ENCODE measurements at regions not wholly inside any gene's neighbourhood (a gene's known extent, or its start where the extent isn't known, plus 50 kb on each side); places are given as distances from the start of the nearest gene placed in this dataset.

DNA sequence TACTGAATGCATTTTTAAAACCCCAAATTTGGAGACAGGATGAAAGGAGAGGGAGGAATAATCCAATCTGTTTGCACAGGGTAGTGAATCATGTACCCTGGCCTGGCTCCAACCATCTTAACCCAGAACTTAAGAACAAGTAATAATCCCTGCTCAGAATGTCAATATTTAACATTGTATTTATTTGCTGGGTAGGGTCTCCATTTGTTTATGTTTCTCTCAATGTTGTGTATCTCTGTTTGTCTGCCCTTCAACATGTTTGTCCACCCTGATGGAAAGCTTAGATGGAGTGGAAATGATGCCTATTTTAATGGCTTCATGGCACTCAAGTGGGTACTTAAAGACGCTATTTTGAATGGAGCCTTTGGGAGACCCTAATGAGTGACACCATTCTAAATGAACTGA, 54.4 kb upstream of the CDC42BPA start:
- no peak for DNase-seq (ENCODE audit: low spot score)

DNA sequence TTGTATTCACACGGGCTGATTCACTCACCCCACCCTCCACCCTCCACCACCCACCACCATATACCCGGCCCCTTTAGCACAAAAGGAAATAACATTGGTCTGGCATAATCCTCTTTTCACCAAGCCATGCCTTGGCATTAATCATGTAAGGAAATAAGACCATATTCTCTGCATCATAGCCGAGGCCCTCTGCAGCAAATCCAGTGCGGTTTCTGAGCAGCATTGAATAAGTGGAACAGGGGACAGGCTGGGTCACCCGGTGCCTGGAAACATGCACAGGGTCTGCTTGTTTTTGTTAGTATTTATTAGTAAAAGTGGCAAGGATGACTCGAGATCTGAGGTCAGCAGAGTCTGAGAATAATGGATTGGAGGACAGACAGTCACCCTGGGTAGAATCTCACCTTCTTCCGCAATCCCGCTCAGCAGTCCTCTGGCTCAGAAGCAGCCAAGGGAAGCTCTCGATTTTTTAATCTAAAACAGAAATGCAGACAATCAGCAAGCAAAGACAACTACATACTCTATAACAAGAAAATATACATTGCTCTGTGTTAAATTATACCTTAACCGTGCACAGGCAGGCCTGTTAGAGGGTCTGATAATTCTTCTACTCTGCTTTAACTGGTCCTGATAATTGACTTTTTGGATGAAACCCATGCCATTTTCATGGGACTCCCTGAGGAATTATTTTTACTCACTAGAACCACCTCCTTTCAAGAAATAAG, 52.4 kb upstream of the CDC42BPA start:
- no peak for DNase-seq (ENCODE audit: low spot score)

DNA sequence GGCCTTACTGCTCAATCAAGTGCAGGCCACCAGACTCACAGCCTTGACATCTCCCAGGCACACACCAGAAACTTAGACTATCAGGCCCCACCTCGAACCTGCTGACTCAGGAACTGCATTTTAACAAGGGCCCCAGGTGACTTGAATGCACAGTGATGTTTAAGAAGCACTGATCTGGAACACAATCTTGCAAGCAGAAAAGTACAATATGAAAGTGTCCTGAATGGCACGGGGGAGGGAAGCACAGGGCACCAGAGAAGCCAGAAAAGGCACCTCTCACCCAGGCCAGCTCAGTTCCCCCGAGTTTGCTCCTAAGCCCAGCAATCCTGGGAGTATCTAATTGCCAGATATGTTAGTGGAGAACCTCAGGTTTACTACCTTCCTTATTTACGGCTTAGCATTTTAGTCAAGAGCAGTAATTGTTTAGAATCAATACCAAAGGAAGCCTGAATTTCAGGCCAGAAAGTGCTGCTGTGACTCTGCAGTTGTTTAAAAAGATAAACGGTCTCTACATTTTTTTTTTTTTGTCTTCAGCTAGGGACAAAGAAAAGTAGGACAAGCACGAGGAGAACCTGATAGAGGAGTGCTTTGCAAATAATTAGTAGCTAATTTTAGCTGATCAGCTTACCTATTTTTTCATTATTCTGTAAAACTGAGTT, 50.9 kb upstream of the CDC42BPA start:
- no peak for DNase-seq (ENCODE audit: low spot score)
